IMR-90 (cell line): ENCODE measurements at regions not wholly inside any gene's neighbourhood (a gene's known extent, or its start where the extent isn't known, plus 50 kb on each side); places are given as distances from the start of the nearest gene placed in this dataset.

Source experiments
- ATAC-seq: fragments of 200-7000 bp; cut with Tn5 transposase; 2 replicates; pipeline ENCODE4 v1.9.1; 2020; ENCODE audit warnings: low read depth, mild to moderate bottlenecking, moderate library complexity
- BruUV-seq: library from RNA; stranded (reverse); fragments of 400-500 nt; replicated peaks from 2 replicates; lab custom pipeline; 2021; lab: Mats Ljungman, UMichigan
- CTCF ChIA-PET: fragments of 300-600 bp; formaldehyde crosslinking; extraction: SDS; loops from one replicate; lab custom pipeline; 2021; ENCODE audit warnings: antibody characterized with exemption; lab: Yijun Ruan, JAX
- POLR2A ChIA-PET: fragments of 300-600 bp; sonication (Branson Sonifier 250); formaldehyde crosslinking; loops from one replicate; lab custom pipeline; 2022; ENCODE audit warnings: antibody characterized with exemption; ENCODE audit not compliant: unreplicated experiment; lab: Charles Lee
- DNase-seq: peaks from one replicate; pipeline ENCODE4 v3.0.0; 2013
- H2AFZ ChIP-seq: replicated peaks from 2 replicates; pipeline ENCODE3; 2013; ENCODE audit warnings: low read length, mild to moderate bottlenecking; ENCODE audit not compliant: poor library complexity
- H2AK5ac ChIP-seq: 2 replicates; pipeline ENCODE4 v1.6.1; 2013; ENCODE audit warnings: low read depth, low read length, inconsistent platforms
- H2AK9ac ChIP-seq: replicated peaks from 2 replicates; pipeline ENCODE3; 2013; ENCODE audit warnings: mild to moderate bottlenecking, low read depth, low read length, moderate library complexity; ENCODE audit not compliant: poor library complexity
- H2BK120ac ChIP-seq: 2 replicates; pipeline ENCODE4 v1.6.1; 2013; ENCODE audit warnings: low read depth, low read length, inconsistent platforms
- H2BK15ac ChIP-seq: 3 replicates; pipeline ENCODE4 v1.6.1; 2013; ENCODE audit warnings: low read depth, low read length, inconsistent platforms
- H2BK20ac ChIP-seq: 2 replicates; pipeline ENCODE4 v1.6.1; 2013; ENCODE audit warnings: low read depth, mild to moderate bottlenecking, inconsistent platforms, low read length, moderate library complexity
- H2BK5ac ChIP-seq: 2 replicates; pipeline ENCODE4 v1.6.1; 2013; ENCODE audit warnings: mild to moderate bottlenecking, low read depth, low read length, inconsistent platforms; ENCODE audit not compliant: poor library complexity, severe bottlenecking
- H3K14ac ChIP-seq: replicated peaks from 2 replicates; pipeline ENCODE4 v1.6.1; 2013; ENCODE audit warnings: low read depth, low read length, inconsistent platforms
- H3K18ac ChIP-seq: 2 replicates; pipeline ENCODE4 v1.6.1; 2013; ENCODE audit warnings: low read depth, low read length, control low read depth
- H3K23ac ChIP-seq: 2 replicates; pipeline ENCODE4 v1.6.1; 2013; ENCODE audit warnings: low read depth, low read length, inconsistent platforms
- H3K27ac ChIP-seq: 2 replicates; pipeline ENCODE4 v1.5.1; 2013; ENCODE audit warnings: mild to moderate bottlenecking, control low read depth, low read length; ENCODE audit not compliant: insufficient read depth
- H3K27me3 ChIP-seq: 2 replicates; pipeline ENCODE4 v1.6.1; 2013; ENCODE audit warnings: low read length; ENCODE audit not compliant: control insufficient read depth, insufficient read depth
- H3K36me3 ChIP-seq: 2 replicates; pipeline ENCODE4 v1.6.1; 2013; ENCODE audit warnings: low read length, mixed read lengths; ENCODE audit not compliant: control insufficient read depth, insufficient read depth
- H3K4ac ChIP-seq: 2 replicates; pipeline ENCODE4 v1.6.1; 2013; ENCODE audit warnings: low read depth, low read length, inconsistent platforms
- H3K4me1 ChIP-seq: 2 replicates; pipeline ENCODE4 v1.6.1; 2013; ENCODE audit warnings: low read length, mixed read lengths; ENCODE audit not compliant: control insufficient read depth, insufficient read depth
- H3K4me2 ChIP-seq: 2 replicates; pipeline ENCODE4 v1.6.1; 2013; ENCODE audit warnings: low read depth, mild to moderate bottlenecking, control low read depth, low read length, moderate library complexity
- H3K4me3 ChIP-seq: 2 replicates; pipeline ENCODE4 v1.5.1; 2013; ENCODE audit warnings: low read depth, mild to moderate bottlenecking, control low read depth, low read length, moderate library complexity; ENCODE audit not compliant: insufficient read depth
- H3K56ac ChIP-seq: 2 replicates; pipeline ENCODE4 v1.6.1; 2013; ENCODE audit warnings: low read length, inconsistent platforms; ENCODE audit not compliant: insufficient read depth; ENCODE audit errors: extremely low read depth
- H3K79me1 ChIP-seq, 2 experiments: 2 replicates each; pipeline ENCODE4 v1.6.1; 2013; ENCODE audit warnings: low read length in 2 of 2, inconsistent platforms in 1 of 2, low read depth in 1 of 2
- H3K9ac ChIP-seq: 2 replicates; pipeline ENCODE4 v1.6.1; 2013; ENCODE audit warnings: low read depth, low read length, control low read depth
- H3K9me1 ChIP-seq: 2 replicates; pipeline ENCODE4 v1.6.1; 2013; ENCODE audit warnings: low read length, inconsistent platforms; ENCODE audit not compliant: insufficient read depth
- H3K9me3 ChIP-seq: 2 replicates; pipeline ENCODE4 v1.6.1; 2013; ENCODE audit warnings: low read length; ENCODE audit not compliant: control insufficient read depth, insufficient read depth
- H4K20me1 ChIP-seq: 2 replicates; pipeline ENCODE4 v1.6.1; 2013; ENCODE audit warnings: low read length, inconsistent platforms; ENCODE audit not compliant: insufficient read depth
- H4K5ac ChIP-seq: 2 replicates; pipeline ENCODE4 v1.6.1; 2013; ENCODE audit warnings: mild to moderate bottlenecking, low read depth, low read length, control low read depth
- H4K8ac ChIP-seq, 2 experiments: 2 replicates each; pipeline ENCODE4 v1.6.1; 2013; ENCODE audit warnings: low read depth in 2 of 2, low read length in 2 of 2, control low read depth in 1 of 2, inconsistent platforms in 1 of 2
- H4K91ac ChIP-seq: 2 replicates; pipeline ENCODE4 v1.6.1; 2013; ENCODE audit warnings: low read depth, low read length, inconsistent platforms; ENCODE audit not compliant: insufficient read depth
- BHLHE40 ChIP-seq: fragments of 150-350 bp; IDR thresholded peaks from 2 replicates; pipeline ENCODE4 v1.6.1; 2016; ENCODE audit warnings: mild to moderate bottlenecking, low read depth, low read length
- CEBPB ChIP-seq: IDR thresholded peaks from 2 replicates; pipeline ENCODE4 v1.6.1; 2012; ENCODE audit warnings: low read depth, low read length, improper control_type of control experiment
- CHD1 ChIP-seq: IDR thresholded peaks from 2 replicates; pipeline ENCODE4 v1.6.1; 2012; ENCODE audit warnings: low read depth, low read length, improper control_type of control experiment
- CTCF ChIP-seq: conservative IDR thresholded peaks from 2 replicates; pipeline ENCODE4 v1.5.1; 2012; ENCODE audit warnings: mild to moderate bottlenecking, low read depth, low read length, improper control_type of control experiment
- FOS ChIP-seq: fragments of 150-350 bp; IDR thresholded peaks from 2 replicates; pipeline ENCODE4 v1.6.1; 2016; ENCODE audit warnings: low read depth, low read length
- MAFK ChIP-seq: IDR thresholded peaks from 2 replicates; pipeline ENCODE4 v1.6.1; 2012; ENCODE audit warnings: low read depth, low read length, improper control_type of control experiment
- MAZ ChIP-seq: IDR thresholded peaks from 2 replicates; pipeline ENCODE4 v1.6.1; 2012; ENCODE audit warnings: low read depth, mild to moderate bottlenecking, low read length, improper control_type of control experiment, moderate library complexity, borderline replicate concordance
- MXI1 ChIP-seq: IDR thresholded peaks from 2 replicates; pipeline ENCODE4 v1.6.1; 2012; ENCODE audit warnings: low read depth, mild to moderate bottlenecking, low read length, moderate library complexity, borderline replicate concordance
- NFE2L2 ChIP-seq: fragments of 150-350 bp; IDR thresholded peaks from 2 replicates; pipeline ENCODE4 v1.6.1; 2016; ENCODE audit warnings: low read depth, mild to moderate bottlenecking, low read length
- POLR2A ChIP-seq: IDR thresholded peaks from 2 replicates; pipeline ENCODE4 v1.6.1; 2012; ENCODE audit warnings: mild to moderate bottlenecking, low read depth, low read length
- RAD21 ChIP-seq: IDR thresholded peaks from 2 replicates; pipeline ENCODE4 v1.6.1; 2012; ENCODE audit warnings: low read length, improper control_type of control experiment
- USF2 ChIP-seq: fragments of 150-350 bp; IDR thresholded peaks from 2 replicates; pipeline ENCODE4 v1.6.1; 2017; ENCODE audit warnings: mild to moderate bottlenecking, antibody characterized with exemption, low read length, low read depth
- WGBS, 2 experiments: methylation state at CpG; one replicate each; pipeline versions ENCODE4 v1.1.5 to v1.1.7; 2013; ENCODE audit warnings: missing lambda C conversion rate in 2 of 2; ENCODE audit not compliant: insufficient read length in 1 of 2; ENCODE audit errors: extremely low coverage in 2 of 2; 5-methylcytosine and 5-hydroxymethylcytosine counted together
- dilution Hi-C: fragments of 300-500 bp; cut with HindIII; formaldehyde crosslinking; loops from one replicate; pipeline ENCODE4 v1.14.3; 2018; ENCODE audit warnings: low sequenced_read_pairs; ENCODE audit not compliant: unreplicated experiment
- in situ Hi-C: fragments of 300-500 bp; cut with MboI; formaldehyde crosslinking; loops from 3 replicates; pipeline ENCODE4 v1.14.3; 2019; ENCODE audit warnings: low sequenced_read_pairs, inconsistent platforms, mixed read lengths
- intact Hi-C: fragments of 100-400 bp; cut with micrococcal nuclease; formaldehyde crosslinking; loops from 2 replicates; pipeline ENCODE4 v1.10.0; 2022

GRCh38 chr7:114812570-114812969 lies 109.3 kb upstream of the MDFIC start:
- no peak overlapping the region for H4K8ac ChIP-seq
- POLR2A ChIA-PET: no interaction called here
- no peaks in the 10 kb centered on the region for H3K36me3 ChIP-seq
- no peaks in the 10 kb centered on the region for H4K20me1 ChIP-seq
- WGBS, 2 experiments: no CpG with 5 or more reads among the region's 1 CpG
- H3K9me1 ChIP-seq: no peaks in the 10 kb centered on the region
- no peak overlapping the region for H2AK5ac ChIP-seq
- CTCF ChIA-PET: no interaction called here
- no TSS peak for BruUV-seq
- H3K27ac ChIP-seq: no peak overlapping the region
- no peak overlapping the region for H3K18ac ChIP-seq
- no peaks in the 10 kb centered on the region for H3K4me1 ChIP-seq
- H4K91ac ChIP-seq: no peak overlapping the region
- TF ChIP-seq FOS: no peak
- no peak for TF ChIP-seq RAD21
- no peak for TF ChIP-seq CTCF
- TF ChIP-seq NFE2L2: no peak
- no peak for TF ChIP-seq CEBPB
- no peak for TF ChIP-seq POLR2A
- no peak for TF ChIP-seq BHLHE40
- TF ChIP-seq MAFK: no peak
- TF ChIP-seq MAZ: no peak
- TF ChIP-seq MXI1: no peak
- no peak for TF ChIP-seq USF2
- no peak for TF ChIP-seq CHD1
- H2BK5ac ChIP-seq: no peak overlapping the region
- no peak overlapping the region for H3K56ac ChIP-seq
- no peak overlapping the region for H2BK20ac ChIP-seq
- H2BK15ac ChIP-seq: no peak overlapping the region
- H3K27me3 ChIP-seq: no peaks in the 10 kb centered on the region
- H3K4me3 ChIP-seq: no peak overlapping the region
- no peaks in the 10 kb centered on the region for H3K79me1 ChIP-seq
- H2BK120ac ChIP-seq: no peak overlapping the region
- H3K23ac ChIP-seq: no peak overlapping the region
- no peak overlapping the region for H3K4ac ChIP-seq
- intact Hi-C loops (no loop called here), in situ Hi-C loops (no loop called here), dilution Hi-C loops (no loop called here)
- no peak overlapping the region for H2AK9ac ChIP-seq
- H3K9ac ChIP-seq: no peak overlapping the region
- no peak overlapping the region for H4K5ac ChIP-seq
- H3K14ac ChIP-seq: no peak overlapping the region
- no peak for DNase-seq
- no peak for ATAC-seq
- H2AFZ ChIP-seq: no peak overlapping the region
- H3K4me2 ChIP-seq: no peak overlapping the region
- no peaks in the 10 kb centered on the region for H3K9me3 ChIP-seq
